HG03354 (cell line): ENCODE measurements at regions not wholly inside any gene's neighbourhood (a gene's known extent, or its start where the extent isn't known, plus 50 kb on each side); places are given as distances from the start of the nearest gene placed in this dataset.

Experiments used
- ATAC-seq: cut with Tn5 transposase; IDR thresholded peaks from one replicate; pipeline ENCODE4 v1.9.1; 2021; ENCODE audit warnings: mild to moderate bottlenecking; ENCODE audit not compliant: unreplicated experiment, poor library complexity, severe bottlenecking

DNA sequence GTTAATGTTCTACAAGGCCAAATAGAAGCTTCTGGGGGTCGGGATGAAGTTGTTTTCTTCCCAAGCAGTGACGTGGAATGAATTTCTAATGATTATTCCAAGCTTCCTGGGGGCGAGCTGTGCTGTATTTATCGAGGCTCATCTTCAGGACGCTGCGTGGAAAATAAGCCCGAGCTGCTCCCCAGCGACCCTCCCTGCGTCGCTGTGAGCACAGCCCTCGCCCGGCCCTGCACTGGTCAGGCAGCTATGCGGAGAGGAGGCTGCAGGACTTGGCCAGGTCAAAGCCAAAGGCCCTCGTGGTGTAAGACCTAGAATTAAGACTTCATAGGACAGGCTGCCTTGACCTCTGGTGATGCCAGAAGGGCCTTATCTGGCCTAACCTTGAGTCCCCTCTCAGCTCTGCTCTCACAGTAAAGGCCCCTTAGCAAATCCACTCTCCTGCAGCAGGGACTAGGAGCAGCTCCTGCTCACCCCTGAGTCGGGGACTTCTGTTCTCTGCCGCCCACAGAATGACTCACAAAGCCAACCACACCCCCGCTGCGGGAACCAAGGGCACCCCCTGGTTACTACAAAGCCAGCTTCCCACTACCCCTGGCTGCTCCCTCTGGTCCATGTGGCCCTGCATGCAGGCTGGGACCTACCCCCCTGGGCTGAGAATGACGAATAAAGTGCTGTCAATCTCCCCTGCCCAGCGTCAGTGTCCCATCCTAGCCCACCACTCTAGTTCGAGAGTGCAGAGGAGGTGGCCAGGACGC is 501.6 kb downstream of the TCERG1L start:
- no peak for ATAC-seq

DNA sequence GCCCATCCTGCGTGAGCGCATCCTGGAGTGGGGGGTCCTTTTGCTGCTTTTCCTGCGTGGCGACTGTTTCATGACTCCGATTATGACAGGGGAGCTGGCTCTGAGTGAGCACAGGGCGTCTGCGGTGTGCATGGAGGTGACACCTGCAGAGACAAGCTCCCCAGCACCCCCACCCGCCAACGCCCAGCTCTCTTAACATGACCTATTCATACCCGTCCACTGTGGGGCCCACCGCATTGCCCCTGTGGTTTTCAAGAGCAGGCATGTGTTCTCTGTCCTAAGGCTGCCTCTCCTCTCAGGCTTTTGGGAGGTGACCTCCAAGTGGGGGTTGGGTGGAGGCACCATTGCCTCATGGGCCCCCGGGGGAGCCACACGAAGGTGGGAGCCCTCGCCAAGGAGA is 500.7 kb downstream of the TCERG1L start:
- ATAC-seq = no peak

DNA sequence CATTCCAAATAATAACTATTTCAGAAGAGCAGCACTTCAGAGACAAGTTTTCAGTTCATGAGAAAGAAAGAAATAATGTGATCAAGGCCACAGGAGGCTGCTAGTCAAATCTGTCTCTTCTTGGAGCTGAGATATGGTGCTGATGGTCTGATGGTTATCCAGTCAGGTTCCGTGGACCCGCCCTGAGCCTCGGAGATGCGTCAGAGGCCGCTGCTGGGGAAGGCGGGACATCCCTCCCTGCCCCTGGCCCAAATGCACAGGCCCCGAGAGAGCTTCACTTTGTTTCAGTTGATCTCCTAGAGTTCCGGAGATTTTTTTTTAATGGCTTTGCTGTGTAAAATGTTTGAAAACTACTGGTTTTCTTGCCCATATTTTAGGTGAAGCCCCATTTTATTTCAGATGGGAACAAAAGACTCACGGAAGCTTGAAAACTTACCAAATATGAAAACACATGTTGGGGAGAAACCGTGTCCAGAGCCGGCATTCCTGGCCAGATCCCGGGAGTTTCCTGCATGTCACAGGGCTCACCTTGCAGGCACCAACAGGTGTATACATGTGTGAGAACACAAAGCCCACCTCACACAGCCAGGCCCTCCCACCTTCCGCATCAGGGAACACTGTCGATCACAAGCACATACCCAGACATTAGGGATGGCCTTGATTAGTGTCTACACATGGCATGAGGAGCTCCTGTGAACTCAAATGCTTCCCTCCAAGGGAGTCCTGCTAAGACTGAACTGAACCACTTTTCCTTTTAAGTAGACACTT is 499.0 kb downstream of the TCERG1L start:
- ATAC-seq = no peak

- no peak for ATAC-seq
These were observed 496.9 kb downstream of the TCERG1L start for GRCh38 chr10:130814610-130815009.

- no peak for ATAC-seq
These were observed 495.2 kb downstream of the TCERG1L start for GRCh38 chr10:130816116-130816901.

- no peak for ATAC-seq
These were observed 494.4 kb downstream of the TCERG1L start for GRCh38 chr10:130817046-130817624.

DNA sequence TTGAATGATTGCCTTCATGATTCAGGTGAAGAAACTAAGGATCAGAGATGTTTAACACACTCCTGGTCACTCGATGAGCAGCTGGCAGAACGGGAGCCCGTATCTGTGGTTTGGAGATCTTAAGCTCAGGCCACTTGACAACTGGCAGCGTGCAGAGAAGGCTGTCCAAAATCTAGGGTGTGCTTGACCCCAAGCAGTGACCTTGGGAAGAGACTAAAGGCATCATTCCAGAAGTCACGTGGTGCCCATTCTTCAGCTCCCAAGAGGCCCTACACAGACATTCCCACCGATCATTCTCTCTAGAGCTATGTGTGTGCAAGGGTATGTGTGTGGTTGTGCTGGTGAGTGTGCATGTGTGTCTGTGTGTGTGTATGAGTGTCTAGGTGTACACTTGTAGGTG is 493.8 kb downstream of the TCERG1L start:
- no peak for ATAC-seq

DNA sequence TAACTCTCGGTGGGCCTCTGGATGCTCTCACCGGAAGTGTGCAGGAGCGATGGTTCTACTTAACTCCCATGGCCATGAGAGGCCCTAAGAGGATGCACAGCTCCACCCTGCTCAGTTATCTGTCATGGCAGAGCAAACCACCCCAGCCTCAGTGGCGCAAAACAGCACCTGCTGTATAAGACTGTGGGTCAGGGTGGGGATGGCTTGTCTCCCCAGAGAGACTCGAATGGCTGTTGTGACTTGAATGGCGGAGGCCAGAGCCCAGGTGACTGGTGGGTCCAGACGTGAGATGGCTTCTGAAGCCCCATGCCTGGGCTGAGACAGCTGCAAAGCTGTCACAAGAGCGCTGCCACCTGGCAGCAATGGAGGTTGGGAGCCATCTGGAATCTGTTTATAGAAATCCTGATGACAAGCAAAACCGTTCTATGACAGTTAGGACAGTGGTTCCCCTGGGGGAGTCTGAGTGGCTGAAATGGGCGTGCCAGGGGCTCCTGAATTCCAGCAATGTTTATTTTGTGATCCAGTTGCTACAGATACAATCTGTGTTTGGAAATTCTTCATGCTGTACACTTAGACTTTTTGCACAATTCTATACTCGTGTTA is 490.5 kb downstream of the TCERG1L start:
- no peak for ATAC-seq

- no peak for ATAC-seq
These were observed 487.1 kb downstream of the TCERG1L start for GRCh38 chr10:130824230-130825014.

DNA sequence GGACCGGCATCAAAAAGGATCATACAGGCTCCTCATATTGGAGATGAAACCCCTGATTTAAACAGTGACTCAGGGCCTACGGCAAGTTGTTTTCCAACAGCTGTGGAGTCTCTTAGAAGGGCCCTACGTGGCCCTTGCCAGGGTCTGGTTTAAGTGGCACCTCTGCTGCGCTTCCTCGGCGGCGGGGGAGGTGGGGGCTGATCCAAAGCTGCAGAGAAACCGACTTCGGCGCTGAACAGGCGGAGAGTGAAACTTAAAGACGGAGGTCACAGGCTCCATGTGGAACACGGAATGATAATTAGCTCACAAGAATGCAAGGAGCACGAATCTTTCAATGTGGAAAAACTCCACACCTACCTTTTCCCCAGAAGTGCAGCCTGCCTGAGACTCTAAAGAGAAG is 477.9 kb downstream of the TCERG1L start:
- ATAC-seq = no peak

DNA sequence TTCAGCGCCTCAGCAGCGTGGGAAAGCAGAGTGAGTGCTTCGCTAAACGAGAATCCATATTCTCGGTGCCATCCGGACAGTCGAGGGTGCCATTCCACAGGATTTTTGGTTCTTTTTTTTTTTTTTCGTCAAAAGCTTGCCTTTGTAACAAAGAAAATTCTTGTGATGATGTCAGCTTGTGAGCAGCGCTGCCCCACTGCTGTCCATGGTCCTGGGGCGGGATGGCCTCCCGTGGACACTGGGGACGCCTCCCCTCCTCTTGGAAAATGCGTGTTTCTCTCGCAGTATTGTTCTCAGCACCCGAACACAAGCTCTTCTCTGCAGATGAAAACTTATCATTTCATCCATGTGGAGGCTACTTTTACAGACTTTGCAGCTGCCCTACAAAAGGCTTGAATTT is 477.4 kb downstream of the TCERG1L start:
- ATAC-seq = no peak

DNA sequence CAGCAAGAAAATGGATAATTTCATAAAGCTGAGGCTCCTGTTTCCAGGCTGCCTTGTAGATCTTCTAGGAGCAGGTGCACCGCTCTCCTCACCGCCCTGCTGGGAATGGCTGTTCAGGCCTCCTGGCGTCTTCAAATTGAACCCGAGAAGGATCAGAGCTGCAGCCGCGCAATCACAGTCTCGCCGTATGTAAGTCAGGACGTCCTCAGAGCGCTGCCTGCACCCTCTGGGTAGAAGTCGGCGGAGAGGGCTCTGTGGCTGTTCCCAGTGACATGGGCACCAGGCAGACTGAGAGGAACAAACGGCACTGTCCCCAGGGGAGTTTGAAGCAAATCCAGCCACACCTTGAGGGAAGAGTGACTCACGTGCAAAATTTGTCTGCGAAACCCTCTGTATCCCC is 476.9 kb downstream of the TCERG1L start:
- no peak for ATAC-seq

GRCh38 chr10:130835068-130835467 is 476.5 kb downstream of the TCERG1L start:
- ATAC-seq = no peak

- no peak for ATAC-seq
These were observed 475.2 kb downstream of the TCERG1L start for GRCh38 chr10:130836344-130836743.

DNA sequence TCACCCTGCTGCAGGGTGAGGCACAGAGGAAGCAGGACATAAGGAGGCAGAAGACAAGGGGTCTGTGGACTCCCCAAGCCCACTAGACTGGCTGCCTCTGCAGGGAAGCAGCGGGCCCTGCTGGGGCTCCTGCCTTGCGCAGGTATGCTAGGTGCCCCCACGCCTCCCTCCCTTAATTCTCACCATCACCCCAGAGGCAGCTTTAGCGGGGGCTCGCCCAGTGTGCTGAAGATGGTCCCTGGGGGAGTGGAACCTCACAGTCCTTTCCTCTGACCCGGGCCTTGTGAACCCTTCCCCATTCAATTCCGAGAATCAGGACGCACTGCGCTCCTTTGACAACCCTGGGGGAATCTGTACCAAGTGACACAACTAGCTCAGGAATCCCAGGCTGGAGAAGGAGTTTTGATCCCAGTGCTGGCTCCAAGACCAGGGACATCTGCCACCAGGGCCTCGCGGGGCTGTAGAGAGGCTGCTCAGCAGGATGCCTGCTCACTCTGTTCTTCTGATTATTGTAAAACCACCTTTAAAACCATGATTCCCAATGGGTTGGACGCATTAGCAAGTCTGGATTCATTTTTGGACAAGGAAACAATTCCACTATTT is 468.4 kb downstream of the TCERG1L start:
- no peak for ATAC-seq

DNA sequence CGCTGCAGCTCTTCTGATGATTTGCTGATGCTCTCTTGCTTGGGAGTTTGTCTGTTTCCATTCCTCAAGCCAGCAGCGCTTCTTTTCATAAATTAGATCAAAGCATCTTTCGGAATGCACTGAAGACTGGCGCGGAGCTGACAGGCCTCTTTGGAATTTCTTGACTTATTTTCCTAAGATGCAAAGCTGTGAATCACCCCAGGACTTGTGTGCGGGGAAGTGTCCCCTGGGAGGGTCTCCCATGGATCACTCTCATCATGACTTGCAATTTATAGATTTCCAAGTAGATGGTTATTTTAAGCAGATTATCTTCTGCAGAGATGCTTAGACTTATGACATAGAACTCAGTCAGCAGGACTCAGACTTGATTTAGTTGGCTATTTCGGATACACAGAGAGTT is 467.2 kb downstream of the TCERG1L start:
- ATAC-seq = no peak

DNA sequence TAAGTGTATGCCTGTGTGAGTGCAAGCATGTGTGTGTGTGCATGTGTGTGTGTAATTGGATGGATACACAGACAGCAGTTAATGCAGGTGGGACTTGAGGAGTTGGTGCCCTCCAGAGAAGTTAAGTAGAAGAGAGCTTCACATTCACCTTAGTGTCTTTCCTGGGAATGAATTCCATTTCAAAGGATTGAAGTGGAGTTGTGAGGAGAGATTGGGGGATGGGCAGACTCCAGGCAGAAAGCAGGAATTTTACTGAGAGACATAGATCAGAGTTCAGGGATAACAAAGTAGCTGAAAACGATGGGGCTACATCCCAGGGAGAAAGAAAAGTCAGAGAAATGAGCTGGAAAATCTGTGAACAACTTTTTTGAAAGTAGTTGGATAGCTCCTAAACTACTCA is 464.4 kb downstream of the TCERG1L start:
- ATAC-seq = no peak

GRCh38 chr10:130848855-130849254 is 462.7 kb downstream of the TCERG1L start:
- no peak for ATAC-seq

- no peak for ATAC-seq
These were observed 457.4 kb downstream of the TCERG1L start for GRCh38 chr10:130854151-130854550.
